T-helper 2 cell (primary cell): ENCODE measurements at regions not wholly inside any gene's neighbourhood (a gene's known extent, or its start where the extent isn't known, plus 50 kb on each side); places are given as distances from the start of the nearest gene placed in this dataset.

Experiments
- DNase-seq, 5 experiments: peaks; one replicate each; pipeline versions ENCODE4 v3.0.0 to v3.0.0-alpha.2; 2012 to 2022

DNA sequence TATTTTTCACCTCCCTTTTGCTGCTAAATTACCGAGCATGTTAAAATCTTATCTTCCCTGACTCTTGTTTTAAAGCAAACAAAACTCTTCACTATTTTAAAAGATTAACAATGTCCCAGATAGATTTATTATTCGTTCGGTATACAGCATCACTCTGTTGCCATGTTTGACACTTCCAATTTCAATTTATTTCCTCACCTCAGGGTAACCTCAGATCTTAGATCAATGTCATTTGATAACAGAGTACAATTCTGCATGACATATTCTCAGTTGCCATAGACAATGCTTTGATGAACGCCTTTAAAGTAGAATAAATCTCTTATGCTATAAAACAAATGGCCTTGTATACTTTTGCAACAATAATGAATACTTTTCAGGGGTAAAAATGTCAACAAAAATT, 1078.1 kb upstream of the IGFBP7 start:
- no peak for DNase-seq

DNA sequence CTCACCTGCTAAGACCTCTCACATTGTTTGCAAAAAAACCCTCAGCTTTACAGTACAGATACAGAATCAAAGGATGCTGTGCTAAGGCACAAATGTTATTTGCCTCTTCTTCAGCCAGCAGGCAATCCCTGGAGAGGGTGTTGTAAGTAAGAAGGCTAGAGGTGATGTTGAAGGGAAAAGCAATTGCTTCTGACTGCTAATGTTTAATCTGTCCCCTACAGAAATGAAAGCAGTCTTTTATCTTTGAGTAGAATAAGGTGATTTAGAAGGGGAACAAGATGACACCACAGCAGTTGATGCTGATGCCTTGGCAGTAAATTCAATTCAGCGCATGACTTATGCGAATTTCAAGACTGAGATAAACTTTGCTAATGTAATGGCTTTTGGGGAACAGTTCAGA, 1064.8 kb upstream of the IGFBP7 start:
- DNase-seq = no peak

DNA sequence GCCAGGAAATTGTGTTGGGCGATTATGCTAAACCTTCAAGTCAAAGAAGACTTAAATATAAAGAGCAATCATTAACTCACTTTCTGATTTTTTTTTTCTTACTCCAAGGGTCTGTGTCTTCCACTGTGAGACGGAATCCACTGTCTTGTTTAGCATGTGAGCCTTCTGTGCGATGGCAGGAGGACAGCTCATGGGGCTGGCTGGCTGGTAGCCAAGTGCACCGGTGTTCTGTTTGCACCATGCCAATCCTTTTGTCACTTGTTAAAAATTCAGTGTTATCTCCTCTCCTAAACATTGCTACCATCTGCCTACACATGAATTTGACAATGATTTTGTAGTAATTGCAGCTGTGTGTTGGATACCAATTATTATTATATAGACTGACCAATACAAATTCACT, 1056.3 kb upstream of the IGFBP7 start:
- no peak for DNase-seq

DNA sequence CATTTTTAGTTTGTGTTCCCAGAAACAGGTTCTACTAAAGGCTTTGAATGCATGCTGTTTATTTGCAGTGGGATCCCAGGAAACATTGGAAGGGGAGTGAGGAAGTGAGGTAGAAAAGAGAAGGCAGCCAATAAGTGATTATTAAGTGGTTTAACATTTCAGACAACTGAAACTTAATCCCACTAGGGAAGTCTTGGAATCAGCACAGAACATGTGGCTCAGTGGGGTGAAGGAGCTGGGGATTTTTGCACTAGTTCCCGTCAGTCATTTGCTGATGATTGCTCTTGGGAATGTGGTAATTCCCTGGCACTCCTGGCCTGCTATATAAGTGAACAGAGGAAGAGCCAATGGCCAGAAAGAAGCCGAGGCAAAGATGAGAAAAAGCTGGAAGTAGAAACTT, 1053.0 kb upstream of the IGFBP7 start:
- no peak for DNase-seq

DNA sequence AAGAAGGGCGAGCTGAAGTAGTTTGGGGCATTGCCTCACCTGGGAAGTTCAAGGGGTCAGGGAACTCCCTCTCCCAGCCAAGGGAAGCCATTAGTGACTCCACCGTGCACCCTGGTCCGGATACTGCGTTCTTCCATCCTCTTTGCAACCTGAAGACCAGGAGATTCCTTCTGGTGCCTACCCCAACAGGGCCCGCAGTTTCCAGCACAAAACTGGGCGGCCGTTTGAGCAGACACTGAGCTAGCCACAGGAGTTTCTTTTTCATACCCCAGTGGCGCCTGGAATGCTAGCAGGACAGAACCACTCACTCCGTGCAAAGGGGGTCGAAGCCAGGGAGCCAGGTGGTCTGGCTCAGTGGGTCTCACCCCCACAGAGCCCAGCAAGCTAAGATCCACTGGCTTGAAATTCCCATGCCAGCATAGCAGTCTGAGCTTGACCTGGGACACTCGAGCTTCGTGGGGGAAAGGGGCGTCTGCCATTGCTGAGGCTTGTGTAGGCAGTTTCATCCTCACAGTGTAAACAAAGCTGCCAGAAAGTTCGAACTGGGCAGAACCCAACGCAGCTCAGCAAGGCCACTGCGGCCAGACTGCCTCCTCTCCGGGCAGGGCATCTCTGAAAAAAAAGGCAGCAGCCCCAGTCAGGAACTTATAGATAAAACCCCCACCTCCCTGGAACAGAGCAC, 1039.4 kb upstream of the IGFBP7 start:
- no peak for DNase-seq

DNA sequence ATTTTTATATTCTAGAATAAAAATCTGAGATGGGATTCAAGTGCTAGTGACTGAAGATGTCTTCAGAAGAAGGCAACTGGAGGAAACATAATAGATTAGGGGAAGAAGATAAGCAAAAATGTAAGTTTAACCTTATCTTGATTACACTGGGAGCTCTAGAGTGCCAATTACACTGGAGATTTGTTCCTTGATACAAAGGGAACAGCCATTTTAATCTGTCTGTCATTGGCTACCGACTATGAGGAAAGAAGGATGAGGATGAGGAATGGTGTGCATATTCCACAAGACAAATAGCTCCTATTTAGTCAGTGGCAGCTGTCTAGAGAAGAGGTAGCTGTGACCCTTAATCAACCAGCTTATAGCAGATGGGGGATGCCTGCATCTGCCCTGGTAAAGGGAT, 1034.5 kb upstream of the IGFBP7 start:
- no peak for DNase-seq

DNA sequence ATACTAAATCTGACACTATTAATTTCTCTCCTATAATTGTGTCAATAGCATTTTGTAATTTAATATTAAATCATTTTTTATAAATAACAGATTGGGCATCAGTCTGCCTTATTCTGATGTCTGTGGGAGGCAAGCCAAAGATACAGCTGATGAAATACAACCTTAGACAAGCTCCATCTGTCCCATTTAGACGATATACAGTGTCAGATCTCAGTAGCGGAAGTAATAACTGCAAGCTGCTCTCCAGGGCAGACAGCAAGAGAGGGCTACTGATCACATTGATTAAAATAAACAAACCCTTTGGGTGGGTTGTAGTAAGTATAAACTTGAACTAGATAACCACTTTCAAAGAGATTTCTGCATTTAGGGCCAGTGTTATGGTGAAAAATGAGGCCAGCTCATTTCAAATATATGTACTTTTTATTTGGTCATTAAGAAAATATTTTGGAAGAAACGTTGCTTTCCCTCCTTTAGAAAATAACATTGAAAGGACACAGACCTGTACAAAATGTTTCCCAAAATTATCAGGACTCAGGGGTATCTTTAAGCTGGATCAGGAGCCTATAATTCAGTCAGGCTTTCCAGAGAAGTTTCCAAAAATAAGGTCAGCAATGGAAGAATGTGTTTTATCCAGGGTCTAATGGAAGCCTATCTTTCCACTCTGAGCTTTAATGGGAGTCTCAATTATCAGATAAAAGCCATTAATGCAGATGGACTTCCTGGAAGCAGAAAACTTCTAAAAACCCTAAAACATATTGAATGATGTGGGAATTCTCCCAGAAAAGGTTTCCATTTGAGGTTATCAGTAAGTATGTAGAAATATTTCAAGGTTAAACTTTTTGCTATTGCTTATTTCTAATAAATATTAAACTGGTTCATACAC, 1028.8 kb upstream of the IGFBP7 start:
- no peak for DNase-seq

DNA sequence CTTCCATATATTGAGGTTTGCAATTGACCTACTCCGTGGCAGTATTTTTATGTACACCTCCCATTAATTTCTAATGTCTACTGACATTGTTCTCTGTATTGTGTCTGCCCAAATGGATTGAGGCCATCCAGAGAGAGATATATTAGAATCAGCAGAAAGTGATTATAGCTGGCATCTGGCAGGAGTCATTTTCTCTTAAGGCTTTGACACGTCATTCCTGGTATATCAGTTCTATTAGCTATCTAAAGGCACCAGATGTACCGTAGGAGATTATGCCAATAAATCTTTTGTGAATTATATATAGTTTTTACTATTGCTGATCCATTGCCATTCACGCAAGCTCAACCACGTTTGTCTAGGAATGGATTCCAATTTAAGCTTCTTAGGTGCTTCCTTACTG, 1026.4 kb upstream of the IGFBP7 start:
- DNase-seq = no peak

DNA sequence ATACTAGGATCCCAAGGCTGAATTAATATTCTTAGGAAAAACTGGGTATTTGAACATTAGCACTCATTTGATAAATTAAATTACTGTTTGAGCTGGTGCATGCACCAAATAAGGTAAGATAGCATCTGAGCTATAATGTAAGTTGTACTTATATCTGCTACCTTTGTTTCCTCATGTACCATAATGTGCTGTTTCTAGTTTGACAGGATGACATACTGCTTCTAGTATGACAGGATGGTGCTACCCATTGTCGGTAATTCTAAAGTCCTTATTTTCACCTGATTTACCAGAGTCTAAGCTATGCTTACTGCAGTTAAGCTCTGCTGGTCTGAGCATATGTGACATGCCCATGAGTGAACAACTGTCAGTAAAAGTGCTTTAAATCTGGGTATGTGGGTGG, 1017.5 kb upstream of the IGFBP7 start:
- no peak for DNase-seq

DNA sequence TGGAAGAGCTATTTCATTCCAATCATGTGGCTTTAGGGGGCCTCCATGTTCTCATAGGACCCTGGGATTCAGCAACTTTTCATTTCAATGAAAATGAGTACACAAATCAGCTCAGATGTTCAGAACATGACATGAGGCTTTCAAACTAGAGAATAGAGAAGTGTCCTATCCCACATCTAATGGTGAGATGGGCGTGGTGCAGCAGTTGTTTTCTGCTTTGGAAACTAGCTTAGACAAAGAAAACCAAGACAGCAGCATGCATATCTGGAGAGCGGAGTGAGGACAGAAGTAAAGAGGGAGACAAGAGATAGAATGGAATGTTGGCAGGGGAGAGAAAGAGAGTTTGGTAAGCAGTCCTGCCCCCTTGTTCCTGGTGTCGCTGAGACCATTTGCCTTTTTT, 1009.1 kb upstream of the IGFBP7 start:
- DNase-seq = no peak

DNA sequence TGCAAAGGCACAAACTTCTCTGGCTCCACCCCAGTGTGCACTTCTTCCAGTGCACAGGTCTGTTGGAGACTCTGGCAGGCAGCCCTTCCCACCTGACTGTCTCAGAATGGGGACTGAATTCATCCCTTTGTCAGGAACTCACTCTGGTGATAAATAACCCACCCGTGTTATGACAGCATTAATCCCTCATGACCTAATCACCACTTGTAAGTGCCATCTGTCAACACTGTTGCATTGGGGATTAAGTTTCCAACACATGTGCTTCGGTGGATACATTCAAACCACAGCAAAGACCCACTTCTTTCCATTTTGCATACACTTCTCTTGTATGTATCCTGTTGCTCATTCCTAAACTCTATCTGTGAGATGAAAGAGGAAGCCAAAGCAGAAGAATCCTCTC, 1002.9 kb upstream of the IGFBP7 start:
- DNase-seq = no peak

DNA sequence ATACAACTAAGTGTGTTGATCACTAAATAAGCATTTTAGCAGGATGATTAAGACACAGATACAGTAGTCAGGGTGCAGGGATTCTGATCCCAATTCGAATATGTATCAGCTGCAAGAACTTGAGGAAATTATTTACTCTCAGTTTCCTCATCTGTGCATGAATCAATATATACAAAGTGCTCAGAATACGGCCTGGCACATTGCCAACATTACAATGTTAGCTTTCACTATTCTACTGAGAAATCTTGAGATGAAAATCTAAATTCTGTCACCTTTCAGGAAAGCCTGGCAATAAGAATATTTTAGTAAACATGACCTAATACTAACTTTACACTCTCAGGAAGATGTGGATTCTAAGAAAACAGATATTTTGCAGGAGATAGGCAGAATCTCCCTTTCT, 1001.6 kb upstream of the IGFBP7 start:
- DNase-seq = no peak

DNA sequence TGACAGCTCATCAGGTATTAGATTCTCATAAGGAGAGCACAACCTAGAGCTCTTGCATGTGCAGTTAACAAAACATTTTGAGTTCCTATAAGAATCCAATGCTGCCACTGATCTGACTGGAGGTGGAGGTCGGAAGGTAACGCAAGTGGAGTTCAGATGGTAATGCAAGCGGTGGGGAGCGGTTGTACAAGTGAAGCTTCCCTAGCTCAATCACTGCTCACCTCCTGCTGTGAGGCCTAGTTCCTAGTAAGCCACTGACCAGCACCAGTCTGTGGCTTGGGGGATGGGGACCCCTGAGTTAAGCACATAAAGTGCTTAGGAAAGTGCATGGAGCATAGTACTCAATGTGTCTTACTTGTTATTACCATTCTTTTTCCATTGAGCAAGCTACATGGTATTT, 983.2 kb upstream of the IGFBP7 start:
- no peak for DNase-seq

DNA sequence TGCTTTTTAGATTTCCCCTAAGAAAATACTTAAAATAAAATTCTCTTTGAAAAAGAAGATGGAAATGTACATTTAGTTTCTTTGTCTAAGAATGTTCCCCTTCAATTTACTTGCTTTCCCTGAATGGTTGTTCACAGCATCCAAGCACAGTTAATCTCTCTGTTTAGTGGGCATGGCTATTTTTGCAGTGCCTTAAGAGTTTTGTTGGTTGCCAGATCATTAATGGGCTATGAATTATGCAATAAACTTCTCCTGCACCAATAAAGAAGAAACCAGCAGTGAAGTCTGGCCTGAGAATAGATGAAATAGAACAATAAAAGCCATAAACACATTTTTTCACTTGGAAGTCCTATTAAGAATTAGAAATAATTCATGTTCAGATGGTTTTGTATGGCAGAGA, 980.4 kb upstream of the IGFBP7 start:
- DNase-seq = no peak

DNA sequence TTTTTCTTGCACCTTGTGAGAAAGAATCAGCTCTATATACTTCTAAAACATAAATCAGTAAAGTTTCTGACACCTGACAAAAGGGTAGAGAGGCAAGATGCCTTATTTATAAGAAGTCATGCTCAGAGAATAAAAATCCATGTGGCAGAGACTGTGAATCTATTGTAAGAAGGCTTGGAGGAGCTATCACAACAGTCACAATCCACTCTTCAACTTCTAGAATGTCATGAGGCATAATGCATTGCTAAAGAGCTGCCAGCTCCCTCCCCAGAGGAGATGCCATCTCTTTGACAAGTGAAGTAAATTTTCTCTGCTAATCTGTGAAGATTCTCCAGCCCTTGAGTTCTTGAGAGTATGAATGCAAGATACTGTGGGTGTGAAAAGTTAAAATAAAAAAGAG, 971.2 kb upstream of the IGFBP7 start:
- no peak for DNase-seq

DNA sequence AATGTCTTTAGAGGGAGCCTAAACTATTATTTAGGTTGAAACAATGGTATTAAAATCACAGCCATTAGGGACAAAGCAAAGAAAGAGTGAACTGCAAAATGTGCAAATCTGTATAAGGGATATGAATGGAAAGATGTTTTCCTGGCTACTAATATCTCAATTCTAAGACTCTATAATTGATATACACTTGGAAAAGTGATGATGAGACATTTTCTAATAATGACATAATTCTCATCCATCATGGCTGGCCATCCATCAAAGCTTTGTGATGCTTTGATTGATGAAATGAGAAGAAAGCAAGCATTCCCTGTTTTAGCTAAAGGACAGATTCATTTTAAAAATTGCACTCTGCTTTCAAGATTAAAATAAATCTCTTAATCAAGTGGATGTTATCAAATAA, 965.5 kb upstream of the IGFBP7 start:
- DNase-seq = no peak

DNA sequence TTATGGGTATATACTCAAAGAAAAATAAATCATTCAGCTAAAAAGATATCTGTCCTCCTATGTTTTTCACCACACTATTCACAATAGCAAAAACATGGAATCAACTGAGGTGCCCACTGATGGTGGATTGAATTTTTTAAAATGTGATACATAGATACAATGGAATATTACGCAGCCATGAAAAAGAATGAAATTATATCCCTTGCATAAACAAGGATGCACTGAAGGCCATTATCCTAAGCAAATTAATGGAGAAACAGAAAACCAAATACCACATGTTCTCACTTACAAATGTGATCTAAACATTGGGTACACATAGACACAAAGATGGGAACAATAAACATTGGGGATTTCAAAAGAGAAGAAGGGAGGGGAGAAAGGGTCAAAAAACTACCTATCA, 964.2 kb upstream of the IGFBP7 start:
- DNase-seq = no peak

DNA sequence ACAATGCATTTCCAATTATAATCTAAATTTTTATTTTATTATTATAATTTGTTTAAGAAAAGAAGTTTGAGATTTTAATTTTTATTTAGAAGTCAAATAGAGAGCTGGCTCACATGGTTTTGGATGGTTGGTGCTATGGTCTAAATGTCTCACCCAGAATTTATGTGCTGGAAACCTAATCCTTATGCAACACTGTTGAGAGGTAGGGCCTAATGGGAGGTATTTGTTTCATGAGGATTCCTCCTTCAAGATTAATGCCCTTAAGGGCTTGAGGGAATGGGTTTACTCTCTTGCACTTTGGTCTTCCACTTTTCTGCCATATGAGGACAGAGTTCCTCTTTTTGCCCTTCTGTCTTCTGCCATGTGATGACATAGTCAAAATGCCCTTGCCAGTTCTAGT, 960.5 kb upstream of the IGFBP7 start:
- DNase-seq = no peak

DNA sequence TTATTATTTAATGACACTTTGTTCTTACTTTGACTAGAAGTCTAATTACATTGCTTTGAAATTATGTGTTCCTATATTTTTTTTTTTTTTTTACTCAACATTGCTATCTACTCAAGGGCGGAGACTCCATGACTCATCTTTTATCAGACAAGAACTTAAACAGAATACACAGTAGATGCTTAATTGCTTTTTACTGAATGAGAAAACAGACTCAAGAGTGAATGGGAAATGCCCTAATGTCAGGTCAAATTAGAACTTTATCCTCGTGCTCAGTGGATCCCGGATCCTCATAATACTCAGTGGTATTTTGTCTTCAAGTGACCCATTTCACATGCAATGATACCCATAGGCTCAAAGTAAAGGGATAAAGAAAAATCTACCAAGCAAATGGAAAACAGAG, 954.5 kb upstream of the IGFBP7 start:
- DNase-seq = no peak

DNA sequence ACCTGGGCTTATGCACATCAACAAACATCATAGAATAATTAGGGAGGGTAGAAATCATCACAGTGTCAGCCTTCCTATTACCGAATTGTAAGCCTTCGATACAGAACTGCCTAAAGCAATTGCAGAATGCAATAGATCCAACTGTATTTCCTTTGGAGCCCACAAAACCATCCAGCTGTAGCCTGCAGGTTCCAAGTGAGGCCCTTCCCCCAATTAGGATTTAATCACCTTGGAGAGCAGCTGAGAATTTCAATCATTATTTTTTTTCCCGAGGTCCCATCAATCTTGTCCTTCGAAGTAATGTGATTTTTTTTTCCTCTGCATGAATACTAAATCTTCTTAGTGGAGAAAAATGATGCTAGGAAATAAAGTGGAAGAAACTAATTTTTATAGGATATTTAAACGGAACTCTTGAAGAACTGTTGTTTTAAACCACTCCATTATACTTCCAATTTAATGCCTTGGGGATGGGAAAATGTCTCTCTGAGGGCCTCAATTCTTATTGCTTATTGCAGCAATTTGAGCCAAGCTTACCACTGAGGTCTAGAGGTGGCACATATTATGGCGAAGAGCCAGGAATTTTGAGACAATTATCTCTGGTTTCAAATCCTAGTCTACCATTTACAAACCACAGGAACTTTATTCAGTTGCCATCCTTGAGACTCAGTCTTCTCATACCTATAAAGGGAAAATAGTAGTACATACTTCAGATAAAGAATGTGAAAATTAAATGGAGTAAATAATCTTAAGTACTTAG, 953.4 kb upstream of the IGFBP7 start:
- DNase-seq = no peak

DNA sequence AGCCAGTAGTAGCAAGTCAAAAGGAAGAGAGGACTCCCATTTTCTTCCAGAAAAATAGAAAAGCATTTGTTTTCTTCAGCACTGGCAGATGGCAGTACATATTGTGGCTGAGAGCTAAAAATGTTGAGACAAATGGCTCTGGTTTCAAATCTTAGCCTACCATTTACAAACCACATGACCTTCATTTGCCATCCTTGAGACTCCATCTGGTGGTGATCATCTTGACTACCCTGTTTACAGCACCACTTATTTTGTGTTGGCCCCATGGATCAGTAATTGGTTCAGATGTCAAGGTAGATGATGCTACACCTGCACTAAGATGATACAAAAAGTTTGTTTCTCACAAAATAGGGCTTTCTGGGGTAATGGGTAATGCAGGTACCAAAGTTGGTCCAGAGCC, 951.8 kb upstream of the IGFBP7 start:
- no peak for DNase-seq

DNA sequence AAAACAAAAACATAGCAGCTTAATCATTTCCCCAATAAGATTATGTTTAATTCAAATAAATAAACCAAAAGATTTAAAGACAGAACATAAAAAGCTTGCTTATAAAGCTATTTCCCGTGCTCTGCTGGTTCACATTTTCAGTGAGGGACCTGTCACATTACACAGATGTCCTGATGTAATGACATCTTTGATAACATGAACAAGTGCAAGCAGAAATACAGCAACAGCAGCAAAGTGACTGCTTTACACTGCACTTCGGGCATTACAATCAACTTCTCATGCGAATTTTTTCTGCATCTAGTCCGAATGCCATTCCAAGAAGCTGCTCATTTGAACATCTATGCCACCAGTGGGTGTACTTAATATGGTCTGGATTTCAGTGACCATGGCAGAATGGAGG, 940.3 kb upstream of the IGFBP7 start:
- no peak for DNase-seq

DNA sequence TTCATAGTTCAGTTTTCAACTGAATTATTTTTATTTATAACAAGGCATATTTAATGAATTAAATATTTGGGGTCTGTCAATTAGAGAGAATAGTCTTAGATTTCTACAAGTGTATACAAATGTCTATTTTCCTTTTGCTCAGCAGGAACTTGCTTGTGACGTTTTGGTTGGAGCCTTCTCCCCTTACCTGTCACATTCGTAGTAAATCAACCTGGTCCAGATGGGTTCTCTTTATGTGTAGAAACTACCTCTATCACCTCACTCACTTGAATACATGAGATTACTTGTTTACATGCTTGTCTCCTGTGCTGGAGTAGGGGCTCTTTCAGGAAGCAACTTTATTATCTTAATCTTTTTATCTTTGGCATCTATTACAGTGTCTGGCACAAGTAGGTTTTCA, 938.3 kb upstream of the IGFBP7 start:
- no peak for DNase-seq

DNA sequence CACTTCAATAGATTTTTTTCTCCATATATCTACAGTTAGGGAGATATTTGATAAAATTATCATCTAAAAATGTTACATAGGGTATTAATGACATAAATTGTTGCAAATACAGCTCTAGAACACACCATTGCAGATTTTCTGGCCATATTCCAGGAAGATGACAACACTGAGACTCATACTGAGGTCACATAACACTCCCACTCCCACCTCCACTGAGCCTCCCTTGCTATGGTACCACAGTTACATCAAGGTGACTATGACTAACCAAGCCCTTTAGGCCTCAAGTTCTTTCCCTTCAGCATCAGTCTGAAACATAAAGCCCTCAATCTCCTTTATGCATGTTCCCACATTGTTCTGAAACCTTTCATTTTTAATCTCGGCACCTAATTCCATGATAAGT, 932.0 kb upstream of the IGFBP7 start:
- DNase-seq = no peak
